ENCODE measurements at regions not wholly inside any gene's neighbourhood (a gene's known extent, or its start where the extent isn't known, plus 50 kb on each side); places are given as distances from the start of the nearest gene placed in this dataset.

- no peak for TF ChIP-seq EP300 (IDR thresholded peaks at IDR 0.05)
- TF ChIP-seq, protein P1, sequence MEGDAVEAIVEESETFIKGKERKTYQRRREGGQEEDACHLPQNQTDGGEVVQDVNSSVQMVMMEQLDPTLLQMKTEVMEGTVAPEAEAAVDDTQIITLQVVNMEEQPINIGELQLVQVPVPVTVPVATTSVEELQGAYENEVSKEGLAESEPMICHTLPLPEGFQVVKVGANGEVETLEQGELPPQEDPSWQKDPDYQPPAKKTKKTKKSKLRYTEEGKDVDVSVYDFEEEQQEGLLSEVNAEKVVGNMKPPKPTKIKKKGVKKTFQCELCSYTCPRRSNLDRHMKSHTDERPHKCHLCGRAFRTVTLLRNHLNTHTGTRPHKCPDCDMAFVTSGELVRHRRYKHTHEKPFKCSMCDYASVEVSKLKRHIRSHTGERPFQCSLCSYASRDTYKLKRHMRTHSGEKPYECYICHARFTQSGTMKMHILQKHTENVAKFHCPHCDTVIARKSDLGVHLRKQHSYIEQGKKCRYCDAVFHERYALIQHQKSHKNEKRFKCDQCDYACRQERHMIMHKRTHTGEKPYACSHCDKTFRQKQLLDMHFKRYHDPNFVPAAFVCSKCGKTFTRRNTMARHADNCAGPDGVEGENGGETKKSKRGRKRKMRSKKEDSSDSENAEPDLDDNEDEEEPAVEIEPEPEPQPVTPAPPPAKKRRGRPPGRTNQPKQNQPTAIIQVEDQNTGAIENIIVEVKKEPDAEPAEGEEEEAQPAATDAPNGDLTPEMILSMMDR (IDR thresholded peaks at IDR 0.05), result no peak
- TF ChIP-seq POLR2AphosphoS5 (IDR thresholded peaks at IDR 0.05), result no peak
- no peak for TF ChIP-seq POLR2A (IDR thresholded peaks at IDR 0.05)
Measured at GRCh38 chrX:138294951-138295350, 416.6 kb downstream of the FGF13 start.
